GM12865 (cell line): ENCODE measurements at regions not wholly inside any gene's neighbourhood (a gene's known extent, or its start where the extent isn't known, plus 50 kb on each side); places are given as distances from the start of the nearest gene placed in this dataset.

ENCODE experiments used
- DNase-seq: peaks from one replicate; pipeline ENCODE4 v3.0.0; 2010; ENCODE audit warnings: low read depth
- H3K4me3 ChIP-seq: 2 replicates; pipeline ENCODE4 v1.5.1; 2011; ENCODE audit warnings: mild to moderate bottlenecking, low read depth, low read length, control low read depth
- CTCF ChIP-seq: IDR thresholded peaks from 2 replicates; pipeline ENCODE4 v1.5.1; 2011; ENCODE audit warnings: low read length, control low read depth, low read depth, inconsistent platforms; ENCODE audit not compliant: insufficient read depth; ENCODE audit errors: missing control alignments

- no peak for DNase-seq
- H3K4me3 ChIP-seq: no peak overlapping the region
- no peak for TF ChIP-seq CTCF
These were observed 73.2 kb upstream of the C1QTNF7 start for GRCh38 chr4:15354371-15355297.

DNA sequence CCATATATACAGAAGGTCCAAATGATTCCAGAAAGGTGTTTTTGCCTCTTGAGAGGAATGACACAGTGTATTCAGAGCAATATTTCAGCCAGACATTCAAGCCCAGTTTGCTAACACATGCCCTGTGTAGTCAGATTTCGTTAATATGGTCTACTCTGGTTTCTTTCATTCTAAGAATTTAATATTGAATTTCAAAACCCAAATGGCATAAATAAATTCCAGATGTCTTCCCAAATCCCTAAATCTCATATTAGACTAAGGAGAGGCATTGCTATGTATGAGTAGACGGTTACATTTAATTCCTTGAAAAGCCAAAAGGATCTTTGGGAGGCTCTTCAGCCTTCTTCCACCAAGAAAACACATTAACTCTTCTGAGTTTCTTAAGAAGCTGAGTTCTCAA lies 66.3 kb upstream of the C1QTNF7 start:
- no peak overlapping the region for H3K4me3 ChIP-seq
- no peak for DNase-seq
- TF ChIP-seq CTCF: no peak

DNA sequence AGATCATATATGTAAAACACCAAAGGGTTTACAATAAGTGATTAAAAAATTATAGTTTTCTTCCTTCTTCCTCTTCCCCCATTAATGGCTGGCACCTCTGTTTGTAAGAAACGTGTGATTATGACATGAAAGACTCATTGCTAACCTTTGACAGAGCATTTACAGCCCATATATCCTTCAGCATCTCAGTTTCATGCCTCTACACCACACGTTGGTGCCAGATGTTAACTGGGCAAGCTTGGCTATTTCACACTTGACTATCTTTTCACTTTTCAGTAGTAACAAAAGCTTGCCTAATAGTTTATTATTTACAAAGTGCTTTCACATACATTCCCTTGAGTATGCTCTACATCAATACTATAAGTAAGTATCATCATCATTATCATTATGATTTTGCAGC lies 65.3 kb upstream of the C1QTNF7 start:
- no peak for DNase-seq
- TF ChIP-seq CTCF: no peak
- H3K4me3 ChIP-seq: no peak overlapping the region

DNA sequence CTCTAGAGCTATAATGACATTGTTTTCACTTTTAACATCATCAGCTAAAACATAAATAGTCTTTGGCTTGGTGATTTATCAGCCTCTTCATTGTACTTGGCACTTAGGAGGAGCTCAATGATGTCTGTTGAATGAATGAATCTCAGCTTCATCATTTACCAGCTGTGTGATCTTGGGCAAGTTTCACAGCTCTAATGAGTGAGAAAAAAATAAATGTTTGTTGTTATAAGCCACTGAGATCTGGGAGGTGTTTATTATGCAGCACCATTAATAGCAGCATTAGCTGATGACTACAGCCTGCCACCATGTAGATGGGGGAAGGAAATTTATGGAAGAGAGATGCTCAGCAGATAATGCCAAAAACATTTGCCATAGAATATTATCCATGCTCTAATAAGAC lies 63.6 kb upstream of the C1QTNF7 start:
- DNase-seq: no peak
- no peak for TF ChIP-seq CTCF
- H3K4me3 ChIP-seq: no peak overlapping the region

GRCh38 chr4:15365641-15366040 lies 62.2 kb upstream of the C1QTNF7 start:
- H3K4me3 ChIP-seq: no peak overlapping the region
- TF ChIP-seq CTCF: no peak
- no peak for DNase-seq

DNA sequence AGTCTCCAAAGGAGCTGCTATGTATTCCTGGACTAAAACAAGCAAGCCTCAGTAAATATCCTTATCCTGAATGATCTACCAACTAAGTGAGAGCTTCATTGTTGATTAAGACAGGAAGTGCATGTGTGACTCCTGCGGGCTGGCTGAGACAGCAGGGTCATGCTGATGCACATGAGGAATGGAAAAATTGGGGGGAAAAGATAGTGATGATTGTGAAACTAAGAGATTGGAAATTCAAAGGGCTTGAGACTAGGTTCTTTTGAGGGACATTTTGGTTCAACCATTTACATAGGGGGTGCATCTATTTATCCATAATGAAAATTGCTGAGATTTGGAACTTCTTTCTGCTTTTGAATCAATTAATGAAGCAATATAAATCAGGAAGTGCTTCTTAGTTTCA lies 61.1 kb upstream of the C1QTNF7 start:
- H3K4me3 ChIP-seq: no peak overlapping the region
- no peak for TF ChIP-seq CTCF
- no peak for DNase-seq

DNA sequence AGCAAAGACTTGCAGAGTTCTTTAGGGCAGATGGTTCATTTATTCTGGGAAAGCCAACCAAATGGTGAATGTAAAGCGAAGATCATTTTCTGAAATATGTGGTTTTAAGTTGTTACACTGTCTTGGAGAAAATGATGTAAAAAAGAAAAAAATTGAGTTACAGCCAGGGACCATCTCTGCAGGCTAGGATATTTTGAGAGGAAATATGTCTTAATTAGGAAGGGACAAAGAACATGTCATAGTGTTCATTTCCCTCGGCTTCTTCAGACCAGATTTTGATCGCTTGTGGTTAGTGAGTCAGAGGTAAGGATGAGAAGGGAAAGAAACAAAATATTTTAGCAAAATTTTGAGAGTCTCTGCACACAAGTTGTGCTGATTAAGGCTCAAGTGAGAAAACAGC lies 59.0 kb upstream of the C1QTNF7 start:
- no peak for TF ChIP-seq CTCF
- no peak for DNase-seq
- H3K4me3 ChIP-seq: no peak overlapping the region
